HCT116 (cell line): ENCODE measurements at regions not wholly inside any gene's neighbourhood (a gene's known extent, or its start where the extent isn't known, plus 50 kb on each side); places are given as distances from the start of the nearest gene placed in this dataset.

Experiments used
- ATAC-seq: fragments of 200-7000 bp; cut with Tn5 transposase; 2 replicates; pipeline ENCODE4 v1.9.1; 2020; ENCODE audit warnings: mild to moderate bottlenecking, moderate library complexity
- BruUV-seq: library from RNA; stranded (reverse); fragments of 400-500 nt; replicated peaks from 2 replicates; lab custom pipeline; 2021; lab: Mats Ljungman, UMichigan
- CTCF ChIA-PET: fragments of 300-600 bp; sonication (Branson Sonifier 250); formaldehyde crosslinking; loops from one replicate; lab custom pipeline; 2021; ENCODE audit warnings: antibody characterized with exemption; lab: Charles Lee
- POLR2A ChIA-PET: fragments of 300-600, 350-600 bp; sonication (Branson Sonifier 250); formaldehyde crosslinking; loops from one replicate; lab custom pipeline; 2021; ENCODE audit warnings: antibody characterized with exemption; lab: Charles Lee
- RAD21 ChIA-PET, 2 experiments: fragments of 300-600 bp; sonication (Branson Sonifier 250); formaldehyde crosslinking; loops; one replicate each; lab custom pipeline; 2023; ENCODE audit warnings: low total read pairs in 2 of 2; ENCODE audit not compliant: uncharacterized antibody in 2 of 2, unreplicated experiment in 2 of 2, low non-redundant PET in 1 of 2; lab: Charles Lee
- DNase-seq: peaks from one replicate; pipeline ENCODE4 v3.0.0-alpha.2; 2010; ENCODE audit warnings: low read depth, low spot score
- H2AFZ ChIP-seq: fragments of 200-600 bp; shearing (Covaris generic), sonication (generic); 2 replicates; pipeline ENCODE4 v1.6.1; 2017; ENCODE audit warnings: low read depth, mixed run types, mixed read lengths, antibody characterized with exemption, low read length; ENCODE audit not compliant: poor library complexity, severe bottlenecking
- H3K27ac ChIP-seq: 2 replicates; pipeline ENCODE4 v1.5.1; 2012; ENCODE audit warnings: low read depth, low read length
- H3K27me3 ChIP-seq: fragments of 200-600 bp; sonication (generic); 2 replicates; pipeline ENCODE4 v1.6.1; 2016; ENCODE audit warnings: mixed run types, low read length, mixed read lengths; ENCODE audit not compliant: insufficient read depth
- H3K36me3 ChIP-seq, 2 experiments: fragments of 200-500 bp in 1 of 2; fragments of 200-600 bp in 1 of 2; sonication (Bioruptor generic) in 1 of 2; sonication (generic) in 1 of 2; 2 replicates each; pipeline versions ENCODE4 v1.5.1 to v1.6.1; 2014 to 2016; ENCODE audit warnings: low read length in 2 of 2, inconsistent platforms in 1 of 2, mixed read lengths in 1 of 2, mixed run types in 1 of 2; ENCODE audit not compliant: insufficient read depth in 2 of 2, control insufficient read depth in 1 of 2
- H3K4me1 ChIP-seq, 2 experiments: fragments of 200-600 bp in 1 of 2; sonication (generic) in 1 of 2; 2 replicates each; pipeline versions ENCODE4 v1.5.1 to v1.6.1; 2012 to 2017; ENCODE audit warnings: low read length in 2 of 2, inconsistent platforms in 1 of 2, mild to moderate bottlenecking in 1 of 2, mixed read lengths in 1 of 2, mixed run types in 1 of 2, moderate library complexity in 1 of 2; ENCODE audit not compliant: insufficient read depth in 2 of 2, control insufficient read depth in 1 of 2
- H3K4me2 ChIP-seq: fragments of 200-600 bp; sonication (generic); 2 replicates; pipeline ENCODE4 v1.6.1; 2017; ENCODE audit warnings: mixed run types, low read length, mixed read lengths
- H3K4me3 ChIP-seq, 2 experiments: fragments of 200-600 bp in 1 of 2; sonication (generic) in 1 of 2; replicated peaks in 1 of 2; 2 replicates each; pipeline ENCODE4 v1.5.1; 2011 to 2016; ENCODE audit warnings: low read length in 2 of 2, control low read depth in 1 of 2, low read depth in 1 of 2, mild to moderate bottlenecking in 1 of 2, mixed read lengths in 1 of 2, mixed run types in 1 of 2
- H3K79me2 ChIP-seq: fragments of 200-600 bp; sonication (generic); 2 replicates; pipeline ENCODE4 v1.6.1; 2017; ENCODE audit warnings: mild to moderate bottlenecking, mixed run types, low read length, moderate library complexity, mixed read lengths; ENCODE audit not compliant: insufficient read depth
- H3K9ac ChIP-seq: fragments of 200-600 bp; sonication (generic); 2 replicates; pipeline ENCODE4 v1.6.1; 2016; ENCODE audit warnings: low read length, mixed read lengths
- H3K9me2 ChIP-seq: fragments of 200-600 bp; sonication (generic), shearing (Covaris generic); 2 replicates; pipeline ENCODE4 v1.6.1; 2017; ENCODE audit warnings: mixed run types, mild to moderate bottlenecking, moderate library complexity; ENCODE audit not compliant: insufficient read depth
- H3K9me3 ChIP-seq, 2 experiments: fragments of 200-500 bp in 1 of 2; fragments of 200-600 bp in 1 of 2; sonication (Bioruptor generic) in 1 of 2; sonication (generic) in 1 of 2; 2 replicates each; pipeline ENCODE4 v1.6.1; 2014 to 2017; ENCODE audit warnings: low read length in 2 of 2, mixed read lengths in 2 of 2, inconsistent platforms in 1 of 2, low read depth in 1 of 2, mild to moderate bottlenecking in 1 of 2, mixed run types in 1 of 2, moderate library complexity in 1 of 2; ENCODE audit not compliant: control insufficient read depth in 1 of 2, insufficient read depth in 1 of 2
- H4K20me1 ChIP-seq: fragments of 200-600 bp; sonication (generic), shearing (Covaris generic); 2 replicates; pipeline ENCODE4 v1.6.1; 2017; ENCODE audit warnings: mixed run types, mild to moderate bottlenecking, moderate library complexity; ENCODE audit not compliant: insufficient read depth
- CBX3 ChIP-seq: IDR thresholded peaks from 2 replicates; pipeline ENCODE4 v1.6.1; 2012; ENCODE audit warnings: low read depth
- CEBPB ChIP-seq: IDR thresholded peaks from 2 replicates; pipeline ENCODE4 v1.6.1; 2012; ENCODE audit warnings: low read depth
- CTCF ChIP-seq, 3 experiments: fragments of 200-600 bp in 1 of 3; sonication (generic) in 1 of 3; IDR thresholded peaks in 2 of 3; conservative IDR thresholded peaks in 1 of 3; 2 replicates each; pipeline ENCODE4 v1.5.1; 2012 to 2017; ENCODE audit warnings: low read depth in 2 of 3, low read length in 2 of 3, antibody characterized with exemption in 1 of 3, borderline replicate concordance in 1 of 3, control low read depth in 1 of 3, mild to moderate bottlenecking in 1 of 3, mixed read lengths in 1 of 3, mixed run types in 1 of 3, moderate library complexity in 1 of 3; ENCODE audit not compliant: insufficient read depth in 1 of 3
- ELF1 ChIP-seq: IDR thresholded peaks from 2 replicates; pipeline ENCODE4 v1.6.1; 2012; ENCODE audit warnings: low read depth, borderline replicate concordance
- FOSL1 ChIP-seq: IDR thresholded peaks from 2 replicates; pipeline ENCODE4 v1.6.1; 2012; ENCODE audit warnings: low read depth
- MAX ChIP-seq: IDR thresholded peaks from 2 replicates; pipeline ENCODE4 v1.6.1; 2012
- REST ChIP-seq: IDR thresholded peaks from 2 replicates; pipeline ENCODE4 v1.6.1; 2012; ENCODE audit warnings: low read depth
- SP1 ChIP-seq: IDR thresholded peaks from 2 replicates; pipeline ENCODE4 v1.6.1; 2012; ENCODE audit warnings: low read depth
- ZFX ChIP-seq: fragments of 450-650 bp; IDR thresholded peaks from 2 replicates; pipeline ENCODE4 v1.6.1; 2017
- ZNF274 ChIP-seq: fragments of 200-500 bp; sonication (Bioruptor generic); IDR thresholded peaks from 2 replicates; pipeline ENCODE4 v1.6.1; 2014; ENCODE audit warnings: mild to moderate bottlenecking, low read depth, low read length, inconsistent platforms
- intact Hi-C: fragments of 100-400 bp; cut with micrococcal nuclease; formaldehyde crosslinking; loops from 2 replicates; pipeline ENCODE4 v1.10.0; 2022

- TF ChIP-seq REST (no peak), MAX (no peak), FOSL1 (no peak), CEBPB (no peak), SP1 (no peak), CTCF (IDR thresholded peaks at IDR 0.05 in 2 of 3, conservative IDR thresholded peaks at IDR 0.05 in 1 of 3; ENCODE audit: borderline replicate concordance in 1 of 3, insufficient read depth in 1 of 3, low read depth in 2 of 3, low read length in 2 of 3) (no peak), CBX3 (no peak), ZFX (no peak), ZNF274 (no peak), ELF1 (no peak)
- no peaks in the 10 kb centered on the region for H3K27me3 ChIP-seq
- H4K20me1 ChIP-seq = no peaks in the 10 kb centered on the region
- no peak for ATAC-seq
- H3K9ac ChIP-seq = no peak overlapping the region
- ChIA-PET POLR2A (no interaction called here), RAD21 (no interaction called here), CTCF (no interaction called here)
- H2AFZ ChIP-seq = no peak overlapping the region
- BruUV-seq = no TSS peak
- DNase-seq = no peak
- H3K79me2 ChIP-seq = no peaks in the 10 kb centered on the region
- no peaks in the 10 kb centered on the region for H3K4me1 ChIP-seq
- no peak overlapping the region for H3K4me2 ChIP-seq
- no peaks in the 10 kb centered on the region for H3K9me2 ChIP-seq
- no peak overlapping the region for H3K4me3 ChIP-seq
- H3K27ac ChIP-seq = no peak overlapping the region
- no peaks in the 10 kb centered on the region for H3K36me3 ChIP-seq
- intact Hi-C loops = no loop called here
- peaks cover 3 to 4% of the 10 kb centered on the region in 2 experiments; a peak in 2 of 4 replicates for H3K9me3 ChIP-seq
Measured at GRCh38 chr2:78431241-78431640, 594.3 kb upstream of the REG3G start.
